Breast epithelium (tissue), 3 donors: ENCODE measurements at regions not wholly inside any gene's neighbourhood (a gene's known extent, or its start where the extent isn't known, plus 50 kb on each side); places are given as distances from the start of the nearest gene placed in this dataset.

ENCODE experiments used
- POLR2A ChIP-seq: fragments of 450-650 bp; IDR thresholded peaks from one replicate; pipeline ENCODE4 v1.6.1; 2016; ENCODE audit warnings: antibody characterized with exemption, mild to moderate bottlenecking, moderate library complexity
- POLR2AphosphoS5 ChIP-seq, 3 donors: sonication (generic); formaldehyde crosslinking; IDR thresholded peaks; one replicate each; pipeline ENCODE4 v1.6.1; 2017; ENCODE audit warnings: antibody characterized with exemption in 3 of 3
- TF ChIP-seq, protein P1 (sequence below), 3 donors: fragments of 450-650 bp; IDR thresholded peaks; one replicate each; pipeline ENCODE4 v1.5.1; 2016 to 2017; ENCODE audit warnings: antibody characterized with exemption in 3 of 3, mild to moderate bottlenecking in 3 of 3, moderate library complexity in 3 of 3

DNA sequence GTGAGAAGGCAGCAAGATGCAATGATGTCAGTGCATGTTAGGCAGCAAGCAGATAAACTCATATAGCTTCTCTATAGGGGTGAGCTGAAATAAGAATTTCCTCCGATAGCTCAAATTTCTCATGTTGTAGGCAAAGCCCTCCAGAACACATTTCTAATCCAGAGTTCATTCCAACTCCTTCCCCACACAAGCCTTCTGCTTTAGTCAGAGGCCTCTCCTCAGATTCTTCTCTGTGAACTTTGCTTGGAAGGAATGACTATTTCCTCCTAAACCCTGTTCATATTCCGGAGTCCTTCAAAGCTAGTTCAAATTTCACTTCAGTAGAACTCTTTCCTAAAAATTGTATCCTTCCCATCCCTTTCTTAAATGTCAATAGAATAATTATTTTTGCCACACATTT, 144.8 kb downstream of the KCNJ2 start:
- TF ChIP-seq POLR2AphosphoS5 (IDR thresholded peaks at IDR 0.05) (no peak), POLR2A (no peak)
- TF ChIP-seq, protein P1, sequence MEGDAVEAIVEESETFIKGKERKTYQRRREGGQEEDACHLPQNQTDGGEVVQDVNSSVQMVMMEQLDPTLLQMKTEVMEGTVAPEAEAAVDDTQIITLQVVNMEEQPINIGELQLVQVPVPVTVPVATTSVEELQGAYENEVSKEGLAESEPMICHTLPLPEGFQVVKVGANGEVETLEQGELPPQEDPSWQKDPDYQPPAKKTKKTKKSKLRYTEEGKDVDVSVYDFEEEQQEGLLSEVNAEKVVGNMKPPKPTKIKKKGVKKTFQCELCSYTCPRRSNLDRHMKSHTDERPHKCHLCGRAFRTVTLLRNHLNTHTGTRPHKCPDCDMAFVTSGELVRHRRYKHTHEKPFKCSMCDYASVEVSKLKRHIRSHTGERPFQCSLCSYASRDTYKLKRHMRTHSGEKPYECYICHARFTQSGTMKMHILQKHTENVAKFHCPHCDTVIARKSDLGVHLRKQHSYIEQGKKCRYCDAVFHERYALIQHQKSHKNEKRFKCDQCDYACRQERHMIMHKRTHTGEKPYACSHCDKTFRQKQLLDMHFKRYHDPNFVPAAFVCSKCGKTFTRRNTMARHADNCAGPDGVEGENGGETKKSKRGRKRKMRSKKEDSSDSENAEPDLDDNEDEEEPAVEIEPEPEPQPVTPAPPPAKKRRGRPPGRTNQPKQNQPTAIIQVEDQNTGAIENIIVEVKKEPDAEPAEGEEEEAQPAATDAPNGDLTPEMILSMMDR (IDR thresholded peaks at IDR 0.05), result no peak
